ENCODE measurements at regions not wholly inside any gene's neighbourhood (a gene's known extent, or its start where the extent isn't known, plus 50 kb on each side); places are given as distances from the start of the nearest gene placed in this dataset.

GRCh38 chr18:66103550-66103949 lies 352.7 kb downstream of the CDH7 start:
- TF ChIP-seq CTCF (IDR thresholded peaks at IDR 0.05; ENCODE audit: insufficient read depth, low read length, poor library complexity, severe bottlenecking) (no peak), EZH2phosphoT487 (conservative IDR thresholded peaks at IDR 0.05; ENCODE audit: low read length) (no peak)
